CD4-positive, alpha-beta T cell treated with Interleukin-17A for 1 hour (primary cell): ENCODE measurements at regions not wholly inside any gene's neighbourhood (a gene's known extent, or its start where the extent isn't known, plus 50 kb on each side); places are given as distances from the start of the nearest gene placed in this dataset.
"Not testable (repeated sequence)": the region's sequence is repeated elsewhere in the genome, so short reads cannot be mapped to it uniquely, and the experiment has no call there.

ENCODE experiments used
- DNase-seq: peaks from one replicate; pipeline ENCODE4 v3.0.0-alpha.2; 2020

GRCh38 chr9:71268871-71269635, 147.6 kb upstream of the TRPM3 start:
- no peak for DNase-seq

- DNase-seq = no peak
Measured at GRCh38 chr9:71263451-71263850, 142.0 kb upstream of the TRPM3 start.

GRCh38 chr9:71260419-71260818, 139.0 kb upstream of the TRPM3 start:
- DNase-seq = not testable (repeated sequence)

GRCh38 chr9:71254592-71255277, 133.3 kb upstream of the TRPM3 start:
- no peak for DNase-seq

GRCh38 chr9:71253011-71253410, 131.6 kb upstream of the TRPM3 start:
- no peak for DNase-seq

- DNase-seq = no peak
Measured at GRCh38 chr9:71250581-71250980, 129.2 kb upstream of the TRPM3 start.

GRCh38 chr9:71249729-71250317, 128.4 kb upstream of the TRPM3 start:
- DNase-seq = peak; percentile 18

GRCh38 chr9:71245651-71246050, 124.2 kb upstream of the TRPM3 start:
- DNase-seq = no peak

- no peak for DNase-seq
Measured at GRCh38 chr9:71243951-71244350, 122.5 kb upstream of the TRPM3 start.

GRCh38 chr9:71242081-71242480, 120.7 kb upstream of the TRPM3 start:
- DNase-seq = no peak

GRCh38 chr9:71237051-71237450, 115.6 kb upstream of the TRPM3 start:
- no peak for DNase-seq

GRCh38 chr9:71233646-71234045, 112.2 kb upstream of the TRPM3 start:
- no peak for DNase-seq

- no peak for DNase-seq
Measured at GRCh38 chr9:71223953-71224538, 102.6 kb upstream of the TRPM3 start.

GRCh38 chr9:71218774-71219173, 97.4 kb upstream of the TRPM3 start:
- no peak for DNase-seq

- DNase-seq = no peak
Measured at GRCh38 chr9:71213633-71214032, 92.2 kb upstream of the TRPM3 start.

GRCh38 chr9:71210326-71210725, 88.9 kb upstream of the TRPM3 start:
- no peak for DNase-seq

- DNase-seq = no peak
Measured at GRCh38 chr9:71209890-71210289, 88.5 kb upstream of the TRPM3 start.

- no peak for DNase-seq
Measured at GRCh38 chr9:71202931-71203330, 81.5 kb upstream of the TRPM3 start.

- DNase-seq = no peak
Measured at GRCh38 chr9:71191708-71192107, 70.3 kb upstream of the TRPM3 start.

GRCh38 chr9:71183251-71183650, 61.8 kb upstream of the TRPM3 start:
- no peak for DNase-seq

- no peak for DNase-seq
Measured at GRCh38 chr9:71179183-71179582, 57.8 kb upstream of the TRPM3 start.

GRCh38 chr9:71177901-71178300, 56.5 kb upstream of the TRPM3 start:
- DNase-seq = no peak

GRCh38 chr9:71171517-71171916, 50.1 kb upstream of the TRPM3 start:
- DNase-seq = no peak
